Activated T-cell treated with anti-CD3 and anti-CD28 coated beads, Interleukin-2, amount 50 U/mL, for 72 hours (primary cell): ENCODE measurements at regions not wholly inside any gene's neighbourhood (a gene's known extent, or its start where the extent isn't known, plus 50 kb on each side); places are given as distances from the start of the nearest gene placed in this dataset.
"Not testable (repeated sequence)": the region's sequence is repeated elsewhere in the genome, so short reads cannot be mapped to it uniquely, and the experiment has no call there.

Experiments
- ATAC-seq, 2 donors: fragments of 150-1000 bp; cut with Tn5 transposase; replicated peaks in 1 of 2; 2 replicates each; pipeline ENCODE4 v1.10.0; 2021; ENCODE audit warnings: moderate library complexity in 2 of 2, mild to moderate bottlenecking in 1 of 2
- DNase-seq, 2 donors: peaks; one replicate each; pipeline ENCODE4 v3.0.0; 2021 to 2022; ENCODE audit warnings: mixed read lengths in 1 of 2
- H3K27ac Mint-ChIP-seq: one replicate; pipeline ENCODE4 v1.8.0; 2022; ENCODE audit warnings: mild to moderate bottlenecking, moderate library complexity, mixed read lengths
- H3K27me3 Mint-ChIP-seq: one replicate; pipeline ENCODE4 v1.8.0; 2022; ENCODE audit warnings: low read depth, mixed read lengths
- H3K36me3 Mint-ChIP-seq, 2 donors: one replicate each; pipeline ENCODE4 v1.8.0; 2022; ENCODE audit warnings: mixed read lengths in 2 of 2, mild to moderate bottlenecking in 1 of 2; ENCODE audit not compliant: insufficient read depth in 2 of 2
- H3K4me1 Mint-ChIP-seq: one replicate; pipeline ENCODE4 v1.8.0; 2022; ENCODE audit warnings: low read depth, mixed read lengths
- H3K4me3 Mint-ChIP-seq, 2 donors: one replicate each; pipeline ENCODE4 v1.8.0; 2022; ENCODE audit warnings: mild to moderate bottlenecking in 2 of 2, mixed read lengths in 2 of 2, moderate library complexity in 2 of 2
- H3K9me3 Mint-ChIP-seq, 2 donors: one replicate each; pipeline ENCODE4 v1.8.0; 2022; ENCODE audit warnings: mixed read lengths in 2 of 2

- no peaks in the 10 kb centered on the region for H3K9me3 Mint-ChIP-seq
- H3K4me1 Mint-ChIP-seq = no peaks in the 10 kb centered on the region
- H3K27me3 Mint-ChIP-seq = peaks cover 14% of the 10 kb centered on the region
- H3K27ac Mint-ChIP-seq = no peak overlapping the region
- peak in 1 of 2 donors; percentile 16 for DNase-seq
- H3K36me3 Mint-ChIP-seq = no peaks in the 10 kb centered on the region
- no peak overlapping the region for H3K4me3 Mint-ChIP-seq
- ATAC-seq = peak; percentile 66 to 75
Measured at GRCh38 chr6:47180633-47181032, 129.1 kb downstream of the TNFRSF21 start.

- no peak for ATAC-seq
- no peaks in the 10 kb centered on the region for H3K9me3 Mint-ChIP-seq
Measured at GRCh38 chr6:47179286-47179685, 130.4 kb downstream of the TNFRSF21 start.

GRCh38 chr6:47175656-47176055, 133.5 kb upstream of the ADGRF1 start:
- no peak for DNase-seq
- no peak overlapping the region for H3K4me3 Mint-ChIP-seq
- H3K27ac Mint-ChIP-seq = no peak overlapping the region
- H3K9me3 Mint-ChIP-seq = peaks cover 0 to 2% of the 10 kb centered on the region in 2 donors
- H3K27me3 Mint-ChIP-seq = no peaks in the 10 kb centered on the region
- ATAC-seq = no peak
- H3K4me1 Mint-ChIP-seq = no peaks in the 10 kb centered on the region
- no peaks in the 10 kb centered on the region for H3K36me3 Mint-ChIP-seq

More at GRCh38 chr6:47179286-47179685, 130.4 kb downstream of the TNFRSF21 start:
- no peak overlapping the region for H3K27ac Mint-ChIP-seq
- H3K27me3 Mint-ChIP-seq = peaks cover 14% of the 10 kb centered on the region
- H3K4me1 Mint-ChIP-seq = no peaks in the 10 kb centered on the region
- no peaks in the 10 kb centered on the region for H3K36me3 Mint-ChIP-seq
- no peak for DNase-seq
- H3K4me3 Mint-ChIP-seq = no peak overlapping the region

GRCh38 chr6:47174502-47175023, 132.4 kb upstream of the ADGRF1 start:
- Mint-ChIP-seq H3K4me3 (no peak overlapping the region), H3K36me3 (no peaks in the 10 kb centered on the region)

GRCh38 chr6:47174063-47174462, 131.9 kb upstream of the ADGRF1 start:
- not testable (repeated sequence) for H3K27ac Mint-ChIP-seq, H3K4me1 Mint-ChIP-seq, ATAC-seq, H3K27me3 Mint-ChIP-seq, H3K4me3 Mint-ChIP-seq, H3K36me3 Mint-ChIP-seq, H3K9me3 Mint-ChIP-seq, DNase-seq

More at GRCh38 chr6:47174502-47175023, 132.4 kb upstream of the ADGRF1 start:
- no peaks in the 10 kb centered on the region for H3K27me3 Mint-ChIP-seq
- H3K27ac Mint-ChIP-seq = no peak overlapping the region
- H3K4me1 Mint-ChIP-seq = no peaks in the 10 kb centered on the region
- DNase-seq (no peak), ATAC-seq (no peak)
- H3K9me3 Mint-ChIP-seq = peaks cover 0 to 2% of the 10 kb centered on the region in 2 donors

GRCh38 chr6:47173145-47173544, 131.0 kb upstream of the ADGRF1 start:
- not testable (repeated sequence) for H3K36me3 Mint-ChIP-seq, H3K27me3 Mint-ChIP-seq, DNase-seq, H3K4me1 Mint-ChIP-seq, H3K9me3 Mint-ChIP-seq, H3K4me3 Mint-ChIP-seq, ATAC-seq, H3K27ac Mint-ChIP-seq

- Mint-ChIP-seq H3K36me3 (no peaks in the 10 kb centered on the region), H3K9me3 (peaks cover 2 to 4% of the 10 kb centered on the region in 2 donors), H3K27me3 (no peaks in the 10 kb centered on the region), H3K4me1 (no peaks in the 10 kb centered on the region), H3K4me3 (no peak overlapping the region), H3K27ac (no peak overlapping the region)
- no peak for DNase-seq
- no peak for ATAC-seq
Measured at GRCh38 chr6:47170617-47170947, 128.4 kb upstream of the ADGRF1 start.

- H3K36me3 Mint-ChIP-seq = no peaks in the 10 kb centered on the region
- H3K4me1 Mint-ChIP-seq = no peaks in the 10 kb centered on the region
- DNase-seq (no peak), ATAC-seq (no peak)
- no peaks in the 10 kb centered on the region for H3K27me3 Mint-ChIP-seq
- peaks cover 2 to 4% of the 10 kb centered on the region in 2 donors for H3K9me3 Mint-ChIP-seq
- no peak overlapping the region for H3K4me3 Mint-ChIP-seq
- no peak overlapping the region for H3K27ac Mint-ChIP-seq
Measured at GRCh38 chr6:47169785-47170616, 127.9 kb upstream of the ADGRF1 start.

- no peaks in the 10 kb centered on the region for H3K36me3 Mint-ChIP-seq
- no peaks in the 10 kb centered on the region for H3K27me3 Mint-ChIP-seq
- DNase-seq (no peak), ATAC-seq (peak; percentile 48 to 51)
- peaks cover 4% of the 10 kb centered on the region in 2 donors for H3K9me3 Mint-ChIP-seq
- H3K27ac Mint-ChIP-seq = no peak overlapping the region
- no peaks in the 10 kb centered on the region for H3K4me1 Mint-ChIP-seq
- no peak overlapping the region for H3K4me3 Mint-ChIP-seq
Measured at GRCh38 chr6:47168180-47168579, 126.0 kb upstream of the ADGRF1 start.

- peaks cover 2 to 4% of the 10 kb centered on the region in 2 donors for H3K9me3 Mint-ChIP-seq
- no peaks in the 10 kb centered on the region for H3K36me3 Mint-ChIP-seq
- DNase-seq (no peak), ATAC-seq (peak; percentile 35 to 60)
- no peak overlapping the region for H3K27ac Mint-ChIP-seq
- H3K4me3 Mint-ChIP-seq = no peak overlapping the region
- H3K27me3 Mint-ChIP-seq = no peaks in the 10 kb centered on the region
- H3K4me1 Mint-ChIP-seq = no peaks in the 10 kb centered on the region
Measured at GRCh38 chr6:47165918-47166317, 123.8 kb upstream of the ADGRF1 start.

GRCh38 chr6:47164877-47165276, 122.7 kb upstream of the ADGRF1 start:
- H3K36me3 Mint-ChIP-seq = no peaks in the 10 kb centered on the region
- no peak for DNase-seq
- H3K9me3 Mint-ChIP-seq = peaks cover 2 to 4% of the 10 kb centered on the region in 2 donors
- H3K27me3 Mint-ChIP-seq = no peaks in the 10 kb centered on the region
- H3K4me3 Mint-ChIP-seq = no peak overlapping the region
- no peak overlapping the region for H3K27ac Mint-ChIP-seq
- no peaks in the 10 kb centered on the region for H3K4me1 Mint-ChIP-seq
- ATAC-seq = no peak

- H3K4me1 Mint-ChIP-seq = no peaks in the 10 kb centered on the region
- no peak overlapping the region for H3K4me3 Mint-ChIP-seq
- no peak for ATAC-seq
- no peak for DNase-seq
- peaks cover 2 to 4% of the 10 kb centered on the region in 2 donors for H3K9me3 Mint-ChIP-seq
- H3K27me3 Mint-ChIP-seq = no peaks in the 10 kb centered on the region
- H3K36me3 Mint-ChIP-seq = no peaks in the 10 kb centered on the region
- no peak overlapping the region for H3K27ac Mint-ChIP-seq
Measured at GRCh38 chr6:47163536-47163935, 121.4 kb upstream of the ADGRF1 start.

GRCh38 chr6:47162793-47163192, 120.7 kb upstream of the ADGRF1 start:
- peaks cover 2 to 4% of the 10 kb centered on the region in 2 donors for H3K9me3 Mint-ChIP-seq
- H3K27me3 Mint-ChIP-seq = no peaks in the 10 kb centered on the region
- H3K4me3 Mint-ChIP-seq = no peak overlapping the region
- DNase-seq = no peak
- no peak for ATAC-seq
- no peaks in the 10 kb centered on the region for H3K4me1 Mint-ChIP-seq
- H3K27ac Mint-ChIP-seq = no peak overlapping the region
- no peaks in the 10 kb centered on the region for H3K36me3 Mint-ChIP-seq

GRCh38 chr6:47162231-47162630, 120.1 kb upstream of the ADGRF1 start:
- Mint-ChIP-seq H3K9me3 (peaks cover 0 to 2% of the 10 kb centered on the region in 2 donors), H3K36me3 (no peaks in the 10 kb centered on the region), H3K27ac (no peak overlapping the region), H3K4me1 (no peaks in the 10 kb centered on the region), H3K27me3 (no peaks in the 10 kb centered on the region), H3K4me3 (no peak overlapping the region)
- ATAC-seq (no peak), DNase-seq (no peak)
